ENCODE measurements at regions not wholly inside any gene's neighbourhood (a gene's known extent, or its start where the extent isn't known, plus 50 kb on each side); places are given as distances from the start of the nearest gene placed in this dataset.
A peak's percentile ranks its signal among the peaks of the same experiment; 100 is the strongest.
"Not testable (repeated sequence)": the region's sequence is repeated elsewhere in the genome, so short reads cannot be mapped to it uniquely, and the experiment has no call there.

GRCh38 chr15:81056304-81056703 is 55.6 kb downstream of the TLNRD1 start:
- no peak overlapping the region for H3K27ac ChIP-seq
- TF ChIP-seq, protein P1, sequence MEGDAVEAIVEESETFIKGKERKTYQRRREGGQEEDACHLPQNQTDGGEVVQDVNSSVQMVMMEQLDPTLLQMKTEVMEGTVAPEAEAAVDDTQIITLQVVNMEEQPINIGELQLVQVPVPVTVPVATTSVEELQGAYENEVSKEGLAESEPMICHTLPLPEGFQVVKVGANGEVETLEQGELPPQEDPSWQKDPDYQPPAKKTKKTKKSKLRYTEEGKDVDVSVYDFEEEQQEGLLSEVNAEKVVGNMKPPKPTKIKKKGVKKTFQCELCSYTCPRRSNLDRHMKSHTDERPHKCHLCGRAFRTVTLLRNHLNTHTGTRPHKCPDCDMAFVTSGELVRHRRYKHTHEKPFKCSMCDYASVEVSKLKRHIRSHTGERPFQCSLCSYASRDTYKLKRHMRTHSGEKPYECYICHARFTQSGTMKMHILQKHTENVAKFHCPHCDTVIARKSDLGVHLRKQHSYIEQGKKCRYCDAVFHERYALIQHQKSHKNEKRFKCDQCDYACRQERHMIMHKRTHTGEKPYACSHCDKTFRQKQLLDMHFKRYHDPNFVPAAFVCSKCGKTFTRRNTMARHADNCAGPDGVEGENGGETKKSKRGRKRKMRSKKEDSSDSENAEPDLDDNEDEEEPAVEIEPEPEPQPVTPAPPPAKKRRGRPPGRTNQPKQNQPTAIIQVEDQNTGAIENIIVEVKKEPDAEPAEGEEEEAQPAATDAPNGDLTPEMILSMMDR (conservative IDR thresholded peaks at IDR 0.05), result no peak
- no peak for TF ChIP-seq ZFX (IDR thresholded peaks at IDR 0.05)

- TF ChIP-seq ZFX (IDR thresholded peaks at IDR 0.05), result no peak
- TF ChIP-seq, protein P1 (conservative IDR thresholded peaks at IDR 0.05), result no peak
Measured at GRCh38 chr15:81060470-81060869, 59.7 kb downstream of the TLNRD1 start.

GRCh38 chr15:81060907-81061306 is 60.2 kb downstream of the TLNRD1 start:
- TF ChIP-seq, protein P1 (conservative IDR thresholded peaks at IDR 0.05), result no peak
- no peak for TF ChIP-seq ZFX (IDR thresholded peaks at IDR 0.05)
- no peak overlapping the region for H3K27ac ChIP-seq

More at GRCh38 chr15:81060470-81060869, 59.7 kb downstream of the TLNRD1 start:
- no peak overlapping the region for H3K27ac ChIP-seq

- TF ChIP-seq, protein P1 (conservative IDR thresholded peaks at IDR 0.05), result no peak
- TF ChIP-seq ZFX (IDR thresholded peaks at IDR 0.05), result no peak
- no peak overlapping the region for H3K27ac ChIP-seq
Measured at GRCh38 chr15:81061490-81062253, 60.9 kb downstream of the TLNRD1 start.

DNA sequence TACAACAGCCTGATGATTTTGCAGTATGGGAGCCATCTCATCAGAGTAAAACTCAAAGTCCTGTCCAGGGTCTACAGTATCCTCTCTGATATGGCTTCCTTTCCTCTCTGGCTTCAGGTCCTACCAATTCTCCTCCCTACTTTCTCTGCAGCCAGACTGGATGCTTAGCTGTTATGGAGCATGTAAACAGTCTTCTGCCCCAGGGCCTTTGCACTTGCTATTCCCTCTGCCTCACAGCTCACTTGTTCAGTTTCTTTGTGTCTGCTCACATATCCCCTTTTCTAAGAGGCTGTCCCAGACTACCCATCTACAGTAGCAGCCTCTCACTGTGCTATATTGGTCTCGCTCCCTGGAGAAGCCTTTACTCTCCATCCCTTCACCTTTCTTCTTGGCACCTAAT is 62.2 kb downstream of the TLNRD1 start:
- no peak overlapping the region for H3K27ac ChIP-seq
- TF ChIP-seq, protein P1 (conservative IDR thresholded peaks at IDR 0.05), result no peak
- no peak for TF ChIP-seq ZFX (IDR thresholded peaks at IDR 0.05)

GRCh38 chr15:81064253-81064652 is 63.5 kb downstream of the TLNRD1 start:
- H3K27ac ChIP-seq, result peak overlapping the region; percentile 3; the same call in 1 of the 2 replicates
- TF ChIP-seq, protein P1 (conservative IDR thresholded peaks at IDR 0.05), result no peak
- no peak for TF ChIP-seq ZFX (IDR thresholded peaks at IDR 0.05)

GRCh38 chr15:81067567-81067966 is 66.5 kb upstream of the CFAP161 start:
- H3K27ac ChIP-seq, result not testable (repeated sequence)

DNA sequence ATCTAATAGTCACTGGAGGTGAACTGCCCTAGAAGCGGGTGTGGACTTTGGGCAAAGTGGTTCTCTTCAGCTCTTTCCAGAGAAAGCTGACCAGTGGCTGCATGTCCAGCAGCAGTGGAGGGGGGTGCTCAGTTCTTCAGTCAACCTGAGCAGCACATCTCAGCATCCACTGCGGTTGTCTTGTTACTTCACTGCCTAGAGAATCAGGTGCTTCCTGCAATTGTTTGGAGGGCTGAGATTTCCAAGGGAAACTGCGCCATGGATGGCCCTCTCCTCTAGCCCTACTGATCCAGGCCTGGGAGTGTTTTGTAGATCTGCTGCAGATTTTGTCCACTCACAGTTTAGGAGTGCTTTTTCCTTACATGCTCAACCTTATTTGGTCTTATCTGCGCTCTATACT is 65.6 kb upstream of the CFAP161 start:
- no peak overlapping the region for H3K27ac ChIP-seq
- TF ChIP-seq, protein P1 (conservative IDR thresholded peaks at IDR 0.05), result no peak
- no peak for TF ChIP-seq ZFX (IDR thresholded peaks at IDR 0.05)

Data from C4-2B (cell line).